Keratinocyte (primary cell): ENCODE measurements at regions not wholly inside any gene's neighbourhood (a gene's known extent, or its start where the extent isn't known, plus 50 kb on each side); places are given as distances from the start of the nearest gene placed in this dataset.

Experiments
- DNase-seq: peaks from one replicate; pipeline ENCODE4 v3.0.0-alpha.2; 2011; ENCODE audit warnings: low read depth, missing footprints, low spot score
- FAIRE-seq: peaks from 2 replicates; lab custom pipeline; 2011; peaks lifted over from hg19 to GRCh38; lab: Jason Lieb, UNC
- H2AFZ ChIP-seq: 2 replicates; pipeline ENCODE4 v1.6.0; 2012; ENCODE audit warnings: low read length, control low read depth, inconsistent platforms; ENCODE audit not compliant: control insufficient read depth
- H3K27ac ChIP-seq: 2 replicates; pipeline ENCODE4 v1.5.1; 2011; ENCODE audit warnings: low read length; ENCODE audit not compliant: control insufficient read depth, insufficient read depth
- H3K27me3 ChIP-seq: 3 replicates; pipeline ENCODE4 v1.6.0; 2011; ENCODE audit warnings: low read length; ENCODE audit not compliant: control insufficient read depth, insufficient read depth; ENCODE audit errors: extremely low read depth
- H3K36me3 ChIP-seq, 2 experiments: 2 replicates in 1 of 2; 3 replicates in 1 of 2; pipeline ENCODE4 v1.5.1; 2011; ENCODE audit warnings: low read length in 2 of 2, mild to moderate bottlenecking in 1 of 2; ENCODE audit not compliant: control insufficient read depth in 2 of 2, insufficient read depth in 2 of 2; ENCODE audit errors: extremely low read depth in 1 of 2
- H3K4me1 ChIP-seq: 3 replicates; pipeline ENCODE4 v1.5.1; 2011; ENCODE audit warnings: low read length; ENCODE audit not compliant: control insufficient read depth, insufficient read depth; ENCODE audit errors: extremely low read depth
- H3K4me2 ChIP-seq: 3 replicates; pipeline ENCODE4 v1.6.0; 2011; ENCODE audit warnings: low read depth, low read length; ENCODE audit not compliant: control insufficient read depth, insufficient read depth; ENCODE audit errors: extremely low read depth
- H3K4me3 ChIP-seq, 3 experiments: fragments of 200-600 bp in 1 of 3; sonication (generic) in 1 of 3; 2 replicates in 2 of 3; 3 replicates in 1 of 3; pipeline ENCODE4 v1.5.1; 2011 to 2016; ENCODE audit warnings: low read length in 3 of 3, mild to moderate bottlenecking in 3 of 3, control low read depth in 2 of 3, inconsistent platforms in 1 of 3, low read depth in 1 of 3, mixed read lengths in 1 of 3, mixed run types in 1 of 3, moderate library complexity in 1 of 3; ENCODE audit not compliant: control insufficient read depth in 2 of 3, insufficient read depth in 2 of 3; ENCODE audit errors: extremely low read depth in 1 of 3
- H3K79me2 ChIP-seq: 2 replicates; pipeline ENCODE4 v1.6.0; 2012; ENCODE audit warnings: low read length; ENCODE audit not compliant: control insufficient read depth, insufficient read depth
- H3K9ac ChIP-seq: 3 replicates; pipeline ENCODE4 v1.6.0; 2011; ENCODE audit warnings: low read length; ENCODE audit not compliant: control insufficient read depth, insufficient read depth; ENCODE audit errors: extremely low read depth
- H3K9me1 ChIP-seq: 3 replicates; pipeline ENCODE4 v1.6.0; 2011; ENCODE audit warnings: low read length; ENCODE audit not compliant: control insufficient read depth, insufficient read depth; ENCODE audit errors: extremely low read depth
- H3K9me3 ChIP-seq: 2 replicates; pipeline ENCODE4 v1.5.1; 2012; ENCODE audit warnings: low read depth, low read length; ENCODE audit not compliant: control insufficient read depth
- H4K20me1 ChIP-seq: 3 replicates; pipeline ENCODE4 v1.6.0; 2011; ENCODE audit warnings: low read length; ENCODE audit not compliant: control insufficient read depth, insufficient read depth; ENCODE audit errors: extremely low read depth
- CTCF ChIP-seq, 3 experiments: IDR thresholded peaks in 1 of 3; conservative IDR thresholded peaks in 1 of 3; optimal IDR thresholded peaks in 1 of 3; 2 replicates in 2 of 3; 3 replicates in 1 of 3; pipeline versions ENCODE3 to v1.5.1; 2011; ENCODE audit warnings: low read length in 3 of 3, mild to moderate bottlenecking in 3 of 3, moderate library complexity in 2 of 3, control low read depth in 1 of 3, inconsistent platforms in 1 of 3; ENCODE audit not compliant: insufficient read depth in 2 of 3; ENCODE audit errors: extremely low read depth in 1 of 3
- EZH2 ChIP-seq: IDR thresholded peaks from one replicate; pipeline ENCODE4 v1.6.1; 2012; ENCODE audit warnings: inconsistent platforms, mild to moderate bottlenecking, low read length, moderate library complexity
- dilution Hi-C: fragments of 300-500 bp; cut with MboI; formaldehyde crosslinking; loops from one replicate; pipeline ENCODE4 v1.7.0; 2020; ENCODE audit warnings: low sequenced_read_pairs; ENCODE audit not compliant: extremely low pct_ligation_motif_present

- no peaks in the 10 kb centered on the region for H3K9me1 ChIP-seq
- H2AFZ ChIP-seq, result no peak overlapping the region
- no peak overlapping the region for H3K9ac ChIP-seq
- H3K9me3 ChIP-seq, result no peaks in the 10 kb centered on the region
- dilution Hi-C loops, result no loop called here
- no peak overlapping the region for H3K4me3 ChIP-seq
- no peak overlapping the region for H3K4me2 ChIP-seq
- no peaks in the 10 kb centered on the region for H3K27me3 ChIP-seq
- no peaks in the 10 kb centered on the region for H4K20me1 ChIP-seq
- no peaks in the 10 kb centered on the region for H3K4me1 ChIP-seq
- FAIRE-seq, result no peak
- no peaks in the 10 kb centered on the region for H3K79me2 ChIP-seq
- TF ChIP-seq EZH2 (no peak), CTCF (optimal IDR thresholded peaks at IDR 0.05 in 1 of 3, IDR thresholded peaks at IDR 0.05 in 1 of 3, conservative IDR thresholded peaks at IDR 0.05 in 1 of 3; ENCODE audit: extremely low read depth in 1 of 3, insufficient read depth in 2 of 3, low read length in 3 of 3) (no peak)
- no peak overlapping the region for H3K27ac ChIP-seq
- no peak for DNase-seq
- no peaks in the 10 kb centered on the region for H3K36me3 ChIP-seq
Measured at GRCh38 chr12:108392284-108392683, 53.2 kb upstream of the CMKLR1 start.

- Histone ChIP-seq H3K27ac (no peak overlapping the region), H3K9me1 (no peaks in the 10 kb centered on the region), H3K27me3 (no peaks in the 10 kb centered on the region), H3K4me2 (no peak overlapping the region), H3K36me3 (no peaks in the 10 kb centered on the region), H2AFZ (no peak overlapping the region), H3K9ac (no peak overlapping the region), H3K4me1 (no peaks in the 10 kb centered on the region), H3K79me2 (no peaks in the 10 kb centered on the region), H4K20me1 (no peaks in the 10 kb centered on the region), H3K4me3 (no peak overlapping the region), H3K9me3 (no peaks in the 10 kb centered on the region)
- DNase-seq (no peak), FAIRE-seq (no peak)
- TF ChIP-seq CTCF (optimal IDR thresholded peaks at IDR 0.05 in 1 of 3, IDR thresholded peaks at IDR 0.05 in 1 of 3, conservative IDR thresholded peaks at IDR 0.05 in 1 of 3; ENCODE audit: extremely low read depth in 1 of 3, insufficient read depth in 2 of 3, low read length in 3 of 3), result no peak
- no peak for TF ChIP-seq EZH2
- dilution Hi-C loops, result no loop called here
Measured at GRCh38 chr12:108390495-108391203, 51.5 kb upstream of the CMKLR1 start.
